DMS 273 (cell line): ENCODE measurements at regions not wholly inside any gene's neighbourhood (a gene's known extent, or its start where the extent isn't known, plus 50 kb on each side); places are given as distances from the start of the nearest gene placed in this dataset.
"Not testable (repeated sequence)": the region's sequence is repeated elsewhere in the genome, so short reads cannot be mapped to it uniquely, and the experiment has no call there.

Experiments used
- DNase-seq: peaks from one replicate; lab custom pipeline; 2025; ENCODE audit not compliant: unreplicated experiment; lab: John Stamatoyannopoulos, UW

- DNase-seq: no peak
Observed at GRCh38 chr10:23493711-23494110, 54.8 kb downstream of the OTUD1 start.

GRCh38 chr10:23496727-23497126 is 57.9 kb downstream of the OTUD1 start:
- DNase-seq: no peak

GRCh38 chr10:23499372-23500132 is 60.7 kb downstream of the OTUD1 start:
- DNase-seq: no peak

- no peak for DNase-seq
Observed at GRCh38 chr10:23505797-23506465, 67.1 kb downstream of the OTUD1 start.

GRCh38 chr10:23512355-23513058 is 73.6 kb downstream of the OTUD1 start:
- DNase-seq: no peak

- DNase-seq: not testable (repeated sequence)
Observed at GRCh38 chr10:23513621-23514020, 74.7 kb downstream of the OTUD1 start.

GRCh38 chr10:23514321-23514720 is 75.4 kb downstream of the OTUD1 start:
- DNase-seq: no peak

GRCh38 chr10:23516530-23516929 is 77.7 kb downstream of the OTUD1 start:
- peak; percentile 3 for DNase-seq

- DNase-seq: no peak
Observed at GRCh38 chr10:23517155-23517554, 78.3 kb downstream of the OTUD1 start.

GRCh38 chr10:23521735-23522134 is 82.9 kb downstream of the OTUD1 start:
- DNase-seq: no peak

GRCh38 chr10:23522345-23522744 is 83.5 kb downstream of the OTUD1 start:
- no peak for DNase-seq

- DNase-seq: peak; percentile 9
Observed at GRCh38 chr10:23523251-23523650, 84.4 kb downstream of the OTUD1 start.

- peak; percentile 28 for DNase-seq
Observed at GRCh38 chr10:23525406-23525805, 86.5 kb downstream of the OTUD1 start.

- DNase-seq: no peak
Observed at GRCh38 chr10:23528419-23528818, 89.5 kb downstream of the OTUD1 start.

GRCh38 chr10:23529625-23530024 is 90.8 kb downstream of the OTUD1 start:
- no peak for DNase-seq

- DNase-seq: peak; percentile 1
Observed at GRCh38 chr10:23530079-23530478, 91.2 kb downstream of the OTUD1 start.

GRCh38 chr10:23533212-23533611 is 94.3 kb downstream of the OTUD1 start:
- no peak for DNase-seq

- no peak for DNase-seq
Observed at GRCh38 chr10:23534326-23534725, 95.5 kb downstream of the OTUD1 start.

- no peak for DNase-seq
Observed at GRCh38 chr10:23534761-23535160, 95.9 kb downstream of the OTUD1 start.

- no peak for DNase-seq
Observed at GRCh38 chr10:23535381-23535780, 96.5 kb downstream of the OTUD1 start.

GRCh38 chr10:23538968-23539367 is 100.1 kb downstream of the OTUD1 start:
- DNase-seq: no peak
